ENCODE measurements at regions not wholly inside any gene's neighbourhood (a gene's known extent, or its start where the extent isn't known, plus 50 kb on each side); places are given as distances from the start of the nearest gene placed in this dataset.
"Not testable (repeated sequence)": the region's sequence is repeated elsewhere in the genome, so short reads cannot be mapped to it uniquely, and the experiment has no call there.

DNA sequence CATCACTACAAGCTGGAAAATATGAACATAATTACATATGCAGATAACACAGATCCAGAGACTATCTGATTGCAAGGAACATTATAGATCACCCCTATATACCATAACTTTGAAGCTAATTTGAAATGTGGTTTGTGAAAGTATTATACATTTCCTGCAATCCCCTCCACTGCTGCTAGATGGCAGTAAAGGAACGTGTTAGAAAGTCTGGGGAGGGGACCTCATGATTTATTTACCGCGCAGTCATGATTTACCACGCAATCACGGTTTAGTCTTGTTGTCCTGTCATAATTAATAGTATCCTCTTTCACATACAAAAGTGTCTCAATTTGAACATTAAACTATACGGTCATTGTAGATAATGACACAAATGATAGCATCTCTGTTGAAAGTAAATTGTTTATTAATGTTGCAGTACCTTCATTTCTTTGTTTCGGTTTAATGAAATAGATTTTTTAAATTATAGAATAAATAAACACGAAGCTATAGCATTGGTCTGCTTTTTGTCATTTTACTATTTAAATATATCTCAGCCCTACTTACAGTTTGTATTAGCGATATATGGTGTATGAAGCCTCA lies 145.3 kb upstream of the PRSS1 start:
- peak; percentile 6 for DNase-seq (ENCODE audit: low read depth)

- DNase-seq (ENCODE audit: low read depth): no peak
These were observed 146.5 kb upstream of the PRSS1 start for GRCh38 chr7:142602756-142603155.

GRCh38 chr7:142602183-142602582 lies 147.1 kb upstream of the PRSS1 start:
- no peak for DNase-seq (ENCODE audit: low read depth)

- no peak for DNase-seq (ENCODE audit: low read depth)
These were observed 151.0 kb upstream of the PRSS1 start for GRCh38 chr7:142598297-142598696.

DNA sequence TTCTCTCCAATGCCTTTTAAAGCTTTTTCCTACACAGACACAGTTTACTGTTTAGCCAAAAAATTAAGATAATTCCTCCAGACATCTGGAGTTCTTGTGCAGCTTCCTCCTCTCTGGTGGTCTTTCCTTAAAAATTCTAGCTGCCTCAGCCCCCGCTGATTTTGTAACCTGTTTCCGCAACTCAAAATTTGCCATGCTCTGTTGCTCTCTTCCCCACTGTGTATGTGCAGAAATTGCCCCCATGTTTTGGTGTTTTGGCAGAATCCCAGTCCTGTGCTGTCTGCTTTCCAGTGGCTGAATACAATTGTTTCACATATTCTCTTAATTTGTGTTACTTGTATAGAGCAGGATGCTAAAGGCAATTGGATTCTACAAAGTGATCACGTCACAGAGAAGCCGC lies 151.7 kb upstream of the PRSS1 start:
- DNase-seq (ENCODE audit: low read depth): no peak

DNA sequence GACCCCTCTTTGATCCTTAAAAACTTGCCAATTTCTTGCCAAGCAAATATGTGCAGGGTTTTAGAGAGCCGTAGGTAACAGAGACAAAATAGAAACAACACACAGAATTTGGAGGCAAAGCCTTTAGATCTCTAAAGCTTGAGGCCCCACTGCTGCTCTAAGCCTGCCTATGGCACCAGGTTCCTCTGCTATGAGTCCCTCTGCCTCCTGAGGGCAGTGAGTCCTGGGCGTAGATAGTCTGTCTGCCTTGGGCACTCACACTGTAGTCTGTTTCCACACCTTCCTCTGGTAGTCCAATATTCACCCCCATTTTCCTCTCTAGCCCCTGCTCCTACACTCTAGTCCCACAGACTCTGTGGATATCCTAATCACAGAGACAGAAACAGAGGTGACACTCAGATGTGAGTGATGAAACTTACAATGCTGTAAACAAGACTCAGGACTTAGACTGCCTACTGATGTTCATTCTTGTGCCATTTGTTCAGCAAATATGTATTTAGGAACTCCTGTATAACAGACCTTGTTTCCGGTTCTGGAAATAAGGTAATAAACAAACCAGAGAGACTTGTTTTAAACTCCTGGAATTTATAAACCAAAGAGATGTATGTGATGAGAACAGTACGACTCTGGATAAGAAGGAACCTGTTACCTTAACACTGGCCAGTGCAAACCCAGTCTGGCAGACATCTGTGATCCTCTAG lies 153.3 kb upstream of the PRSS1 start:
- DNase-seq (ENCODE audit: low read depth): no peak

- DNase-seq (ENCODE audit: low read depth): no peak
These were observed 155.2 kb upstream of the PRSS1 start for GRCh38 chr7:142594078-142594477.

GRCh38 chr7:142593106-142593505 lies 156.2 kb upstream of the PRSS1 start:
- DNase-seq (ENCODE audit: low read depth): no peak

DNA sequence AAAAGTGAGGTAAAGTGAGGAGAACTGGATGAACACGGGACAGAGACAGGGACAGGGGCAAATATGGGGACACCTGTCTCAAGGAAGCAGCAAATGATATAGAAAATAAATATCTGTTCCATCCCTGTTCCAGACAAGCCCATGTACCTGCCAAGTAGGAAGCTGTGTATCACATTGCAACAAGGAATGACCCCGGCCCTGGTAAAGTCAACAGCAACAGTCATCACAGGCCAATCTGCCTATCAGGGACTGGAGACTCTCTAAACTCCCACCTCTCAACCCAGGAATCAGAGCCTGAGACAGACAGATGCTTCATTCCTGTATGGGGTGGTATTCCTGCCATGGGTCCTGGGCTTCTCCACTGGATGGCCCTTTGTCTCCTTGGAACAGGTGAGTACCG lies 156.6 kb upstream of the PRSS1 start:
- no peak for DNase-seq (ENCODE audit: low read depth)

- DNase-seq (ENCODE audit: low read depth): no peak
These were observed 157.0 kb upstream of the PRSS1 start for GRCh38 chr7:142592231-142592630.

DNA sequence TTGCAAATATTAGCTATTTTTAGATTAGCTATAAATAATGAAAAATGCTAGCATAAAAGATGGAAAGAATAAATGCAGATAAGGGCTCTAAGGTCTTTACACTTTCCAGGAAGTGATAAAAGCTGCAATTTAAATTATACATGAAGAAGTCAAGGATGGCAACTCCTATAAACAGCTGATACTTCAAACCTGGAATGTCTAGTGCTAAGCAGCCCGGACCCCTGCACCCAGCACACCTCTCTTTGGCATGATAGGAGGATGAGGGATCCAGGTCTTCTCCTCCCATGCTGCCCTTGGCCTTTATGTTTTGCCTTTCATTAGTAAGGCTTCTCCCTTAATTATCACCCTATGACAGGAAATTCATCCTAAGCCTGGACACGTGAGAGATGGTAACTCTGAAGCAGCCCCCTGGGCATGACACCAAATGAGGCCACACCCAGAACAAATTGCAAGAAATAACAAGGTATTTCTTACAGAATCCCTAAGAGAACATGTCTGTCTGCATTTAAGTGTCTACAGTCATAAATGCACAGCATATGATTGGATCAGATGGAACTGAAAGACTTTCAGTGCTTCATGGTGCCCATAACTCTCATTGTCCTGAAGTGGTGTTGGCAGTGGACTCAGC lies 158.3 kb upstream of the PRSS1 start:
- DNase-seq (ENCODE audit: low read depth): no peak

- no peak for DNase-seq (ENCODE audit: low read depth)
These were observed 159.2 kb upstream of the PRSS1 start for GRCh38 chr7:142590077-142590476.

- no peak for DNase-seq (ENCODE audit: low read depth)
These were observed 161.6 kb upstream of the PRSS1 start for GRCh38 chr7:142587578-142588191.

DNA sequence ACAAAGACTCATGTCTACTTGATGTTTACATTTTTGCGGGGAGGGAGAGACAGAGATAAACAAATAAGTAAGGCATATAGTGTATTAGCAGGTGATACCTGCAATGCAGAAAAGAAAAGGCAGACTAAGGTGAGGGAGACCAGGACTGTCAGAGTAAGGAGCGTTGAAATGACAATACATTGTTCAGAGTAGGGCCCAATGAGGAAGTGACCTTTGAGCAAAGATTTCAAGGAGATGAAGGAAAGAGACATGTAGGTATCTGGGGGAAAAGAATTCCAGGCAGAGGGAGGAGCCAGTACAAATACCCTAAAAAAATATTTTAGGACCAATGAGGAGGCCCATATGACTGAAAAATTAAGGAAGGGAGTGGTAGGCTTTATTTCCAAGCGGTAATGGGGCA lies 162.7 kb upstream of the PRSS1 start:
- no peak for DNase-seq (ENCODE audit: low read depth)

DNA sequence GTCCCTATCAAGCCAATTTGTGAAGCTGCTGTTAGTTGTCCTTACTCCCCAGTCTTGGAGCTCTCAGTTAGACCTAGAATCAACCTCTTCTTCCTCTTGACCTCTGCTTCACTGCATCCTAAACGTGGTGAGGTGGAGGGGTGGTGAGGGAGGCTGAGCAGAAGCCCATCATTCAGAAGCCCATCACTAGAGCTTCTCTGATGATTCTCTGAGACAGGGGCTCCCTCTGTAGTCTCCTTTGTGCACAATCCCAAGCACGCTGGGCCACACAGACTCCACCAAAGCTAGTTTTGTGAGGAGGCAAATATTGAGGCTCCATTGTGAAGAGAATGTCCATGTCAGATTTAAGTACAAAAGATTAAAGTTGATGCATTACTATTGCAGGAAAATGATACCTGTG lies 163.8 kb upstream of the PRSS1 start:
- no peak for DNase-seq (ENCODE audit: low read depth)

DNA sequence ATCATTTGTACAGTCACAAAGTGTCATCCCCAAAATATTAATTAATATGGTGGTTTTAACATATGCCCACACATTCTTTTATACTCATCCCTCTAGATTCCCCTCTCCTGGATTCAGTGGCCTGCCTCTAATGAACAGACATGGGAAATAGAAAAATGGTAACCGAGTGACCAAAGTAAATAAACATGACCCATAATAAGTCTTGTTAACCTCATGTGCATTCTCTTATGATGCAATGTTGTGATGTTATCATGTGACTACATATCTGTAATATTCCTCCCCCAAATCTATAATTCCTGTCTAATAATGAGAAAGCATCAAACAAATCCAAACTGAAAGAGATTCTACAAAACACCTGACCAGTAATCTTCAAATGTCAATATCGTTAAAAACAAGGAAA lies 164.5 kb upstream of the PRSS1 start:
- DNase-seq (ENCODE audit: low read depth): no peak

DNA sequence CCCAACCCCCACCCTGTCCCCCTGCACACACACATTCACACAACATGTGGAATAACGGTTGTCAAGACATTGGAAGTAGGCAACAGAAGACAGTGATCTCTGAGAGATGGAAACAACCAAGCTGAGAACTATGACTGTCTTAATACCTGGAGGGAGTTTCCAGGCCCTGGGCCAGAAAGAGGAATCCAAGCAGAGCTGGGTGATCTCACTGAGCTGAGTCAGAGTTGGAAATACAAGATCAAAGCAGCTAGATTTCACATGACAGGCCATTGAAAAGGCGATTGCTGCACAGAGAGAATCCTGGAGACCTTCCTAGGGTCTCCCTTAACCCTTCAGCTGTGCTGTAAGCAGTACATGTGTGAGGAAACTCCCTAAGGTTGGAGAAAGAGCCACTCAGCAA lies 165.8 kb upstream of the PRSS1 start:
- DNase-seq (ENCODE audit: low read depth): no peak

DNA sequence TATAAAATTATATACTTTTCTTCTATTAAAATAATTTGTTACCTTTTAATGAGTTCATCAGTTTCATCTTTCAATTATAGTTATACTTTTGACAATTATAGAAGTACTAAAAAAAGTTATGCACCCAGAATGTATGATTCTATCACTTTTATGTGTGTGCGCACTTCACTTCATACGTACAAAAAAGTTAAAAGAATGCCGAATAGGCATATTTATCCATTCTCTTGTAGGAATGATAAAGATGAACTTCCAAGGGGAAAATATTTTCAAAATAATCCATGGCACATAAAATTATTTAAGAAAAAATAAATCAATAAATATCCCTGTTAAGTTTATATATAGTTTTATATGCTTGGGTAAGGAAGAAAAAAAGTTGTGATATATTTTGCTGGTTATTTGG lies 166.9 kb upstream of the PRSS1 start:
- DNase-seq (ENCODE audit: low read depth): no peak

GRCh38 chr7:142581341-142581740 lies 167.9 kb upstream of the PRSS1 start:
- DNase-seq (ENCODE audit: low read depth): no peak

GRCh38 chr7:142579946-142580345 lies 169.3 kb upstream of the PRSS1 start:
- DNase-seq (ENCODE audit: low read depth): no peak

DNA sequence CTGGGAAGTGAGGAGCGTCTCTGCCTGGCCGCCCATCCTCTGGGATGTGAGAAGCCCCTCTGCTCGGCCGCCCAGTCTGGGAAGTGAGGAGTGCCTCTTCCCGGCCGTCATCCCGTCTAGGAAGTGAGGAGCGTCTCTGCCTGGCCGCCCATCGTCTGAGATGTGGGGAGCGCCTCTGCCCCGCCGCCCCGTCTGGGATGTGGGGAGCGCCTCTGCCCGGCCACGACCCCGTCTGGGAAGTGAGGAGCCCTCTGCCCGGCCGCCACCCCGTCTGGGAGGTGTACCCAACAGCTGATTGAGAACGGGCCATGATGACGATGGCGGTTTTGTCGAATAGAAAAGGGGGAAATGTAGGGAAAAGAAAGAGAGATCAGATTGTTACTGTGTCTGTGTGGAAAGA lies 173.9 kb upstream of the PRSS1 start:
- DNase-seq (ENCODE audit: low read depth): not testable (repeated sequence)

GRCh38 chr7:142571581-142571980 lies 177.7 kb upstream of the PRSS1 start:
- no peak for DNase-seq (ENCODE audit: low read depth)

DNA sequence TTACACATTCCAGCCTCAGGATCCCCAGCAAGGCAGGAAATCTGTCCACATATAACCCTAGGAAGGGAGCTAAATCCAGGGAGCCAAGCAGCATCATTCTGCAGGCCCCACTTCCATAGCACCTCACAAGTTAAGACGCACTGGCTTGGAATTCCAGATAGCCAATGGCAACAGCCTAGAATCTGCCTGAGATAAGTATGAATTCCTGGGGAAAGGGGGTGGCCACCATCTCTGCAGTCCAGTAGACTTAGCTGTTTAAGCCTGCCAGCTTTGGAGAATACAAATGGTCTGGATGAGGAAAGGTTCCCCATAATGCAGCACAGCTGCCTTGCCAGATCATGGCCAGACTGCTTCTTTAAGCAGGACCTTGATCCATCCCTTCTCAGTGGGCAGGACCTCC lies 179.4 kb upstream of the PRSS1 start:
- DNase-seq (ENCODE audit: low read depth): no peak
